ENCODE measurements at regions not wholly inside any gene's neighbourhood (a gene's known extent, or its start where the extent isn't known, plus 50 kb on each side); places are given as distances from the start of the nearest gene placed in this dataset.
"Not testable (repeated sequence)": the region's sequence is repeated elsewhere in the genome, so short reads cannot be mapped to it uniquely, and the experiment has no call there.

DNA sequence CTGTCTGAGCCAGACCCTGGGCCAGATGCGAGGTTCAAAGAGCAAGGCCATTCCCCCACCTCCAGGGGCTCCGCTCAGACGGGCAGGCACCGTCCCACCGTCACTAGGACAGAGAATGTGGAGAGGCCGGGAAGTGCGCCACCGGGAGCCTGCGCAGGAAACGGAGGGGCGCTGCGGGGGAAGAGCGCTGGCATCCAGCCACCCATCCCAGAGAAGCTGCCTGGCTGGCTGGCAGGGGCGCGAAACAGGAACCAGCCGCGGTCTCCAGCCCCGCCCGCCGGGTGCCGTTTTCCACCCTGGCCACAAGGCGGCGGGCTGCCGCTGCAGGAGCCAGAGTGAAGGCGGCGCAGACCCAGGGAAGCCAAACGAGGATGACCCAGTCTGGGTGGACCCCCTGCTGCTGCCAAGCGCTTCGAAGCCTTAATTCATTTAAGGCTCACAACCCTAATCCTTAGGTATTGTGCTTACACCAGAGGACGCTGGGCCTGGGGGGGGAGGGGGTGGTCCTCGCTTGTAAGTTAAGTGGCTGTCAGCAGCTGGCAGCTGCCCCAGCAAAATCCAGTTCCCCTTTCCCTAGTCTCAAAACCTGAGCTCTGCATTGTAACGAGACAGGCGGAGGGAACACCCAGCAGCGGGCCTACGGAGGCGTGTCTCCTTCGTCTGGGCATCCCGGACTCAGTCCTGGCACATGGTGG, 114.8 kb upstream of the SMURF2 start:
- peaks cover 59 to 82% (median 72%) of the 10 kb centered on the region in 4 donors for H3K4me1 ChIP-seq
- H3K9me3 ChIP-seq, H3K27me3 ChIP-seq, H3K36me3 ChIP-seq: not testable (repeated sequence)
- peak; percentile 91 to 95 for DNase-seq
- H3K4me3 ChIP-seq = peak overlapping the region in 3 of 4 donors; percentile 29 to 81 (median 39)
- TF ChIP-seq EP300 (IDR thresholded peaks at IDR 0.05) (peak in 2 of 4 donors; percentile 10 to 39), POLR2AphosphoS5 (IDR thresholded peaks at IDR 0.05) (peak in 1 of 2 donors; percentile 58), POLR2A (IDR thresholded peaks at IDR 0.05) (peak in 1 of 4 donors; percentile 37)
- TF ChIP-seq, protein P1, sequence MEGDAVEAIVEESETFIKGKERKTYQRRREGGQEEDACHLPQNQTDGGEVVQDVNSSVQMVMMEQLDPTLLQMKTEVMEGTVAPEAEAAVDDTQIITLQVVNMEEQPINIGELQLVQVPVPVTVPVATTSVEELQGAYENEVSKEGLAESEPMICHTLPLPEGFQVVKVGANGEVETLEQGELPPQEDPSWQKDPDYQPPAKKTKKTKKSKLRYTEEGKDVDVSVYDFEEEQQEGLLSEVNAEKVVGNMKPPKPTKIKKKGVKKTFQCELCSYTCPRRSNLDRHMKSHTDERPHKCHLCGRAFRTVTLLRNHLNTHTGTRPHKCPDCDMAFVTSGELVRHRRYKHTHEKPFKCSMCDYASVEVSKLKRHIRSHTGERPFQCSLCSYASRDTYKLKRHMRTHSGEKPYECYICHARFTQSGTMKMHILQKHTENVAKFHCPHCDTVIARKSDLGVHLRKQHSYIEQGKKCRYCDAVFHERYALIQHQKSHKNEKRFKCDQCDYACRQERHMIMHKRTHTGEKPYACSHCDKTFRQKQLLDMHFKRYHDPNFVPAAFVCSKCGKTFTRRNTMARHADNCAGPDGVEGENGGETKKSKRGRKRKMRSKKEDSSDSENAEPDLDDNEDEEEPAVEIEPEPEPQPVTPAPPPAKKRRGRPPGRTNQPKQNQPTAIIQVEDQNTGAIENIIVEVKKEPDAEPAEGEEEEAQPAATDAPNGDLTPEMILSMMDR (IDR thresholded peaks at IDR 0.05) = peak; percentile 93 to 99 (median 98)
- ATAC-seq (ENCODE audit: low FRiP score in 2 of 2) = peak; percentile 77 to 86
- WGBS, 2 donors = 0 to 4% methylated on average over 2 to 35 of the region's 38 CpGs
- peak overlapping the region; percentile 72 to 83 (median 74) for H3K27ac ChIP-seq

DNA sequence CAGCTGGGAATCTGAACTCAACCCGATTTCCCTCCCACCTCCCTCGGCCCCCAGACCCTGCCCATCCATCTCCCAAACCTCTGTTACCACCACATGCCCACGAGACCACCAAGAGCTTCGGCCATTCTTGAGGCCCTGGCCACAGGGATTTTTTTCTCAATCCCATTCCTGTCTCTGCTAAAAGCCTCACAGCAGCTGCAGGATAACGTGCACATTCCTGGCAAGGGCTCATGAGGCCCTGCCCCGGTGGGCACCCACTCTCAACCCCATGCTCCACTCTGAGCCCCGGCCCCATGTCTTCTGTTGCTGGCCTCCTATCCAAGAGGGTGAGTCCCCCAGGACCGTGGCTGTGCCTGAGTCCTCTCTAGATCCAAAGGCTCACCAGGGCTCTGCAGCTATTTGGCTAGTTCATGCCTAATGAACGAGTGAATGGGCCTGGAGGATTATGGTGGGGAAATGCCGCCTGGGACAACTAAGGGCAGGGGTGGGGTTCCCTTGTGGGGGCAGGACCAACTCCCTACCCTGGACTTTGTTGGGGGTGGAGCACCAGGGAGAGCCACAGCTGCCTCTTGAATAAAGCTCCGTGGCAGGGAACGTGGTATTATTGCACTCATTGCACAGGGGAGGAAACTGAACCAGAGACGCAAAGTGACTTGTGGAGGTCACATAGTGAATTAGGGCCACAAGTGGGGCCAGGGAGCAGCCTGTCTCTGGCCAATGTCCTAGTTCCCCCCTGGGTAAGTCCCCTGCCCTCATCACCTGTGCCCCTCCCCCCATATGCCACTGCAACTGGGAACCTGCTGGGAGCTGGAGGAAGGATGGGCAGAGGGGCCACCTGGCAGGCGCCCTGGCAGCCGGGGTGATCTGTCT, 113.8 kb upstream of the SMURF2 start:
- H3K27ac ChIP-seq = peak overlapping the region; percentile 44 to 83 (median 74)
- H3K36me3 ChIP-seq = peaks cover 0 to 7% (median under 1%) of the 10 kb centered on the region in 4 donors
- H3K9me3 ChIP-seq = no peaks in the 10 kb centered on the region
- DNase-seq (no peak), ATAC-seq (ENCODE audit: low FRiP score in 2 of 2) (no peak)
- H3K27me3 ChIP-seq = no peaks in the 10 kb centered on the region
- WGBS, 2 donors = 78 to 82% methylated on average over 13 to 14 of the region's 15 CpGs
- TF ChIP-seq, protein P1 (IDR thresholded peaks at IDR 0.05) = no peak
- TF ChIP-seq POLR2A (IDR thresholded peaks at IDR 0.05) = no peak
- no peak for TF ChIP-seq EP300 (IDR thresholded peaks at IDR 0.05)
- no peak for TF ChIP-seq POLR2AphosphoS5 (IDR thresholded peaks at IDR 0.05)
- H3K4me1 ChIP-seq = peaks cover 50 to 72% (median 63%) of the 10 kb centered on the region in 4 donors
- peak overlapping the region in 1 of 4 donors; percentile 81 for H3K4me3 ChIP-seq

GRCh38 chr17:64774888-64775540, 112.9 kb upstream of the SMURF2 start:
- H3K9me3 ChIP-seq = no peaks in the 10 kb centered on the region
- H3K36me3 ChIP-seq = peaks cover 0 to 14% (median 3%) of the 10 kb centered on the region in 4 donors
- WGBS, 2 donors = 90 to 93% methylated on average over 10 of the region's 10 CpGs
- no peak overlapping the region for H3K4me3 ChIP-seq
- H3K27me3 ChIP-seq = no peaks in the 10 kb centered on the region
- DNase-seq (no peak), ATAC-seq (ENCODE audit: low FRiP score in 2 of 2) (no peak)
- H3K27ac ChIP-seq = peak overlapping the region in 3 of 4 donors; percentile 13 to 83 (median 73)
- H3K4me1 ChIP-seq = peaks cover 41 to 63% (median 54%) of the 10 kb centered on the region in 4 donors
- TF ChIP-seq, protein P1 (IDR thresholded peaks at IDR 0.05) = no peak

GRCh38 chr17:64773836-64774761, 112.0 kb upstream of the SMURF2 start:
- DNase-seq (peak; percentile 88 to 93), ATAC-seq (ENCODE audit: low FRiP score in 2 of 2) (peak; percentile 22 to 84)
- no peaks in the 10 kb centered on the region for H3K9me3 ChIP-seq
- peak overlapping the region in 3 of 4 donors; percentile 26 to 38 (median 30) for H3K4me3 ChIP-seq
- peaks cover 31 to 54% (median 44%) of the 10 kb centered on the region in 4 donors for H3K4me1 ChIP-seq
- peaks cover 0 to 15% (median 3%) of the 10 kb centered on the region in 4 donors for H3K36me3 ChIP-seq
- WGBS, 2 donors = 54 to 81% methylated on average over 11 to 13 of the region's 18 CpGs
- peak in 1 of 2 donors; percentile 71 for TF ChIP-seq POLR2AphosphoS5 (IDR thresholded peaks at IDR 0.05)
- TF ChIP-seq POLR2A (IDR thresholded peaks at IDR 0.05) = peak in 3 of 4 donors; percentile 30 to 49 (median 46)
- TF ChIP-seq, protein P1 (IDR thresholded peaks at IDR 0.05) = peak in 2 of 6 experiments; percentile 28 to 37
- TF ChIP-seq EP300 (IDR thresholded peaks at IDR 0.05) = no peak
- peak overlapping the region; percentile 36 to 73 (median 66) for H3K27ac ChIP-seq
- H3K27me3 ChIP-seq = no peaks in the 10 kb centered on the region

Measured in upper lobe of left lung (tissue), 6 donors.